HepG2 (cell line): ENCODE measurements at regions not wholly inside any gene's neighbourhood (a gene's known extent, or its start where the extent isn't known, plus 50 kb on each side); places are given as distances from the start of the nearest gene placed in this dataset.

Experiments
- E2F2 ChIP-seq: sonication (generic); formaldehyde crosslinking; IDR thresholded peaks from 2 replicates; pipeline ENCODE4 v1.4.0; 2020; ENCODE audit warnings: missing genetic modification reagents, borderline replicate concordance
- E2F5 ChIP-seq: sonication (generic); formaldehyde crosslinking; conservative IDR thresholded peaks from 2 replicates; pipeline ENCODE4 v1.4.0; 2020; ENCODE audit warnings: missing genetic modification reagents
- GRHL1 ChIP-seq: sonication (generic); formaldehyde crosslinking; conservative IDR thresholded peaks from 2 replicates; pipeline ENCODE4 v1.8.0; 2022; ENCODE audit warnings: missing genetic modification reagents
- GZF1 ChIP-seq: sonication (generic); formaldehyde crosslinking; IDR thresholded peaks from 2 replicates; pipeline ENCODE4 v1.5.1; 2020; ENCODE audit warnings: mild to moderate bottlenecking, missing genetic modification reagents
- HNRNPLL ChIP-seq: fragments of 200-400 bp; formaldehyde crosslinking; IDR thresholded peaks from 2 replicates; pipeline ENCODE4 v1.6.1; 2017; ENCODE audit warnings: mild to moderate bottlenecking, low read depth, low read length; ENCODE audit not compliant: poor library complexity, severe bottlenecking
- LCORL ChIP-seq, 2 experiments: fragments of 450-650 bp in 1 of 2; sonication (generic) in 1 of 2; formaldehyde crosslinking in 1 of 2; IDR thresholded peaks; 2 replicates each; pipeline versions ENCODE4 v1.5.0 to v1.6.1; 2017 to 2020; ENCODE audit warnings: antibody characterized with exemption in 1 of 2, missing genetic modification reagents in 1 of 2
- MYPOP ChIP-seq: sonication (generic); formaldehyde crosslinking; IDR thresholded peaks from 2 replicates; pipeline ENCODE4 v1.8.1; 2023; ENCODE audit warnings: mild to moderate bottlenecking, moderate library complexity, missing genetic modification reagents
- NFKBIZ ChIP-seq: IDR thresholded peaks from 2 replicates; pipeline ENCODE4 v1.6.1; 2018; ENCODE audit warnings: missing genetic modification reagents, missing compliant biosample characterization
- PPARG ChIP-seq: conservative IDR thresholded peaks from 2 replicates; pipeline ENCODE4 v1.6.1; 2016; ENCODE audit warnings: missing biosample characterization, missing genetic modification reagents
- STAT6 ChIP-seq: sonication (generic); formaldehyde crosslinking; IDR thresholded peaks from 2 replicates; pipeline ENCODE4 v1.4.0; 2020; ENCODE audit warnings: missing genetic modification reagents, mild to moderate bottlenecking, borderline replicate concordance
- TFDP1 ChIP-seq: IDR thresholded peaks from 2 replicates; pipeline ENCODE4 v1.6.1; 2016; ENCODE audit warnings: missing compliant biosample characterization, missing genetic modification reagents, borderline replicate concordance
- U2AF1 ChIP-seq: fragments of 200-400 bp; formaldehyde crosslinking; optimal IDR thresholded peaks from 2 replicates; pipeline ENCODE3; 2017; ENCODE audit warnings: mild to moderate bottlenecking, low read depth, low read length
- ZBTB34 ChIP-seq: sonication (generic); formaldehyde crosslinking; IDR thresholded peaks from 2 replicates; pipeline ENCODE4 v1.8.0; 2022; ENCODE audit warnings: mild to moderate bottlenecking, missing genetic modification reagents
- ZBTB8A ChIP-seq: sonication (generic); formaldehyde crosslinking; IDR thresholded peaks from 2 replicates; pipeline ENCODE4 v1.4.0; 2020; ENCODE audit warnings: mild to moderate bottlenecking, low read depth, missing genetic modification reagents, borderline replicate concordance
- ZNF124 ChIP-seq: sonication (generic); formaldehyde crosslinking; IDR thresholded peaks from 2 replicates; pipeline ENCODE4 v1.4.0; 2020; ENCODE audit warnings: missing genetic modification reagents
- ZNF33A ChIP-seq: sonication (generic); formaldehyde crosslinking; IDR thresholded peaks from 2 replicates; pipeline ENCODE4 v1.5.1; 2020; ENCODE audit warnings: missing genetic modification reagents, mild to moderate bottlenecking, moderate library complexity, borderline replicate concordance
- ZNF670 ChIP-seq: sonication (generic); formaldehyde crosslinking; IDR thresholded peaks from 2 replicates; pipeline ENCODE4 v1.8.0; 2022; ENCODE audit warnings: mild to moderate bottlenecking, missing genetic modification reagents, borderline replicate concordance
- ZNF776 ChIP-seq: sonication (generic); formaldehyde crosslinking; IDR thresholded peaks from 2 replicates; pipeline ENCODE4 v1.4.0; 2020; ENCODE audit warnings: mild to moderate bottlenecking, missing genetic modification reagents

GRCh38 chr16:80407265-80407987 lies 133.4 kb upstream of the DYNLRB2 start (continued):
- TF ChIP-seq ZBTB34 (CRISPR knock-in tag) (peak; percentile 88; the same call in 1 of the 2 replicates), PPARG (CRISPR knock-in tag) (peak; percentile 90), ZNF33A (CRISPR knock-in tag) (no peak), NFKBIZ (CRISPR knock-in tag) (peak; percentile 65; the same call in 1 of the 2 replicates), ZNF124 (CRISPR knock-in tag) (no peak), E2F5 (CRISPR knock-in tag) (no peak), HNRNPLL (no peak), E2F2 (CRISPR knock-in tag) (no peak), MYPOP (CRISPR knock-in tag) (0 out of 2 replicates have a peak, but pooled peaks have one; percentile 34), ZNF776 (CRISPR knock-in tag) (no peak), STAT6 (peak; percentile 86), GRHL1 (CRISPR knock-in tag) (no peak), GZF1 (CRISPR knock-in tag) (no peak), U2AF1 (no peak), ZBTB8A (CRISPR knock-in tag) (no peak), ZNF670 (no peak), TFDP1 (CRISPR knock-in tag) (no peak), LCORL (IDR thresholded peaks at IDR 0.05) (peak; percentile 71), LCORL (CRISPR knock-in tag; IDR thresholded peaks at IDR 0.05) (peak; percentile 97)
